Bronchial epithelial cell (primary cell): ENCODE measurements at regions not wholly inside any gene's neighbourhood (a gene's known extent, or its start where the extent isn't known, plus 50 kb on each side); places are given as distances from the start of the nearest gene placed in this dataset.

Experiments used
- DNase-seq: peaks from one replicate; pipeline ENCODE4 v3.0.0-alpha.2; 2010; ENCODE audit warnings: low read depth
- FAIRE-seq: peaks from 2 replicates; lab custom pipeline; 2011; peaks lifted over from hg19 to GRCh38; lab: Jason Lieb, UNC
- H3K27me3 ChIP-seq: 2 replicates; pipeline ENCODE4 v1.5.1; 2011; ENCODE audit warnings: low read length; ENCODE audit not compliant: control insufficient read depth, insufficient read depth
- H3K36me3 ChIP-seq: 2 replicates; pipeline ENCODE4 v1.5.1; 2011; ENCODE audit warnings: low read length; ENCODE audit not compliant: control insufficient read depth, insufficient read depth
- H3K4me3 ChIP-seq: 2 replicates; pipeline ENCODE4 v1.5.1; 2011; ENCODE audit warnings: mild to moderate bottlenecking, low read depth, low read length, control low read depth
- TF ChIP-seq, protein P1 (sequence below): IDR thresholded peaks from 2 replicates; pipeline ENCODE4 v1.5.1; 2011; ENCODE audit warnings: mild to moderate bottlenecking, moderate library complexity, low read length, control low read depth, inconsistent platforms; ENCODE audit not compliant: insufficient read depth, severe bottlenecking

DNA sequence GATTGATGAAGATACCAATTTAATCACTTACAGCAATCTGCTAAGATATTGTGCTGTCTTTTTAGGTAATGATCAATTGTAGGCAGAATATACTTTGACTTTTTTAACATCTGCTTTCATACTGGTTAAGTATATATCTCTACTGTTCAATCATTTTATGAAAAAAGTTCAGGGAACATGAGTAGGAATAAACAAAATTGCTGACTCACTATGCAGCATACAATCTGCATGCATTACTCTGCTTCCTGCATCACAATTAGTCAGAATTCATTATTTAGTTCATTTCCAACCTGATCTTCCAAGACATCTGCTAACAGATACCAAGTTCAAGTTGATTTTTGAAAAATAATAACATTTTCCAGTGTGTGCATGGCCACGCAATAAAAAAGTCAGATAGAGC, 1430.4 kb upstream of the LRRTM1 start:
- FAIRE-seq (no peak), DNase-seq (no peak)
- TF ChIP-seq, protein P1, sequence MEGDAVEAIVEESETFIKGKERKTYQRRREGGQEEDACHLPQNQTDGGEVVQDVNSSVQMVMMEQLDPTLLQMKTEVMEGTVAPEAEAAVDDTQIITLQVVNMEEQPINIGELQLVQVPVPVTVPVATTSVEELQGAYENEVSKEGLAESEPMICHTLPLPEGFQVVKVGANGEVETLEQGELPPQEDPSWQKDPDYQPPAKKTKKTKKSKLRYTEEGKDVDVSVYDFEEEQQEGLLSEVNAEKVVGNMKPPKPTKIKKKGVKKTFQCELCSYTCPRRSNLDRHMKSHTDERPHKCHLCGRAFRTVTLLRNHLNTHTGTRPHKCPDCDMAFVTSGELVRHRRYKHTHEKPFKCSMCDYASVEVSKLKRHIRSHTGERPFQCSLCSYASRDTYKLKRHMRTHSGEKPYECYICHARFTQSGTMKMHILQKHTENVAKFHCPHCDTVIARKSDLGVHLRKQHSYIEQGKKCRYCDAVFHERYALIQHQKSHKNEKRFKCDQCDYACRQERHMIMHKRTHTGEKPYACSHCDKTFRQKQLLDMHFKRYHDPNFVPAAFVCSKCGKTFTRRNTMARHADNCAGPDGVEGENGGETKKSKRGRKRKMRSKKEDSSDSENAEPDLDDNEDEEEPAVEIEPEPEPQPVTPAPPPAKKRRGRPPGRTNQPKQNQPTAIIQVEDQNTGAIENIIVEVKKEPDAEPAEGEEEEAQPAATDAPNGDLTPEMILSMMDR = no peak
- H3K27me3 ChIP-seq = no peaks in the 10 kb centered on the region
- no peaks in the 10 kb centered on the region for H3K36me3 ChIP-seq
- no peak overlapping the region for H3K4me3 ChIP-seq

DNA sequence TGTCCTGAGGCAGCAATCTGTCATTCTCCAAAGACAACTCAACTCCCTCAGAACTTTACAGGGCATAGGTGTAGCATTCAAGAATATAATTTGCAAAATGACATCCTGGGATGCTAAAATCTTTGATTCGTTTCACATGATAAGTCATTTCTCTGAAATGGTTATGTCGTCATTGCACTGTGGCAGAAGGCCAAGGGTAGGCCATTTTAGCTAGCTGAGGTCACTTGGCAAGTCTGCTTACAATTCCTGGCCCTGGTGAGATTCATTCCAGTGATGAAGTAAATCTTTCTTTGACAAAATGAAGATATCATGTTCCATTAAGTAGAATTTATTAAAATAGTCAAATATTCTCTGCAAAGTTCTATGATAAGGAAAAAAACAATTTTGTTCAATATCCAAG, 1410.3 kb upstream of the LRRTM1 start:
- Histone ChIP-seq H3K36me3 (no peaks in the 10 kb centered on the region), H3K27me3 (no peaks in the 10 kb centered on the region), H3K4me3 (no peak overlapping the region)
- DNase-seq (no peak), FAIRE-seq (no peak)
- TF ChIP-seq, protein P1 = no peak

DNA sequence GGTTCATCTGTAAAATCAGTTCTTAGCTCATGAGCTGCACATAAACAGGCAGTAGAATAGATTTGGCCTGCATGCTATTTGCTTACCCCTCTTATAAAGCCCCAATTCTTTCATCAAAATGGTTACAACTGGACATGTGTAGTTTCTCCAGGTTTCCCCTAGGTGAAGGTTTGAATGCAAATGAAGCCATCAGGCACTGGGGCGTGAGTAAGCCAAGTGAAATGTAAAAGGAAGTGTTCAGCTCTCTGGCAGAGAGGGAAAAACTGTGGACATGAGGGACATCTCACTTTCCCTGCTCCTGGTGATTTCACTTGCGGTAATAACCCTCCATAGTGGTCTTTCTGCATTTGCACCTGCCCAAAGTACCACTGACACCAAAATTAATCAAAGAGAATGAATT, 1402.3 kb upstream of the LRRTM1 start:
- no peak for DNase-seq
- TF ChIP-seq, protein P1 = no peak
- no peaks in the 10 kb centered on the region for H3K36me3 ChIP-seq
- H3K4me3 ChIP-seq = no peak overlapping the region
- FAIRE-seq = no peak
- H3K27me3 ChIP-seq = no peaks in the 10 kb centered on the region

DNA sequence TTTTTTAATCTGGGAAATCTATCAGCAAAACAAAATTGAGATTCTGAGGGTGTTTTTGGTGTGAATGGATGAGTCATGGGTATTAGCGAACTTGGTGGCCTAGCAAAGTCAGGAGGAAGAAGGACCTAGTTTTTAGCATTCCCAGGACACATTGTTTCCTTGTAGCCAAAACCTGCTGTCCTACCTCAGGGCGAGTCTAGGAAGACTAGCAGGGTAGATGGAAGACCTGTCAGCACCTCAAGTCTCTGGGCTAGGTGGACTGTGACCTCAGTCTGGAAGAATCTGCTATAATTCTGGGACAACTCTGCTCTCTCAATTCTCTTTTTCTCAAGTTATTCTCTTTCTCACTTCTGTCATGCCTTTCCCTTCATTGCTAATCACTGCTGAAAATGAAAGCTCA, 1399.3 kb upstream of the LRRTM1 start:
- TF ChIP-seq, protein P1 = no peak
- Histone ChIP-seq H3K4me3 (no peak overlapping the region), H3K36me3 (no peaks in the 10 kb centered on the region), H3K27me3 (no peaks in the 10 kb centered on the region)
- DNase-seq (no peak), FAIRE-seq (no peak)

DNA sequence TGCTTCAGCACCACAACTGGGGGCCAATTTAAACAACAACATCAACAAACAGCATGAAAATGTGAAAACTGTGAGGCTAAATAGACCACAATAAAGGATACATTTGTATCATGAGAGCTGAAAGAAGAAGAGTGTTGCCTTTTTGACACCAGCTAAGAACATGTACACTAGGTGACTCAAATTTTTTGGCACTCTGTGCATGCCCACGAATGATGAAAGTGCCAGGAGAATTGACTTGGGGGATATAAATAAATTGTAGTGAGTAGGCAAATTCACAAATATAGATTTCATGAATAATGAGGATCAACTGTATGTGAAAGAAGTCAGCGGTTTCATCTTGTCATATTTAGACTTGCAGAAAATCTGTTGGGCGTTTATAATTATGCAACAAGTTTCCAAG, 1388.0 kb upstream of the LRRTM1 start:
- H3K36me3 ChIP-seq = no peaks in the 10 kb centered on the region
- no peak overlapping the region for H3K4me3 ChIP-seq
- DNase-seq (no peak), FAIRE-seq (no peak)
- TF ChIP-seq, protein P1 = no peak
- H3K27me3 ChIP-seq = no peaks in the 10 kb centered on the region

DNA sequence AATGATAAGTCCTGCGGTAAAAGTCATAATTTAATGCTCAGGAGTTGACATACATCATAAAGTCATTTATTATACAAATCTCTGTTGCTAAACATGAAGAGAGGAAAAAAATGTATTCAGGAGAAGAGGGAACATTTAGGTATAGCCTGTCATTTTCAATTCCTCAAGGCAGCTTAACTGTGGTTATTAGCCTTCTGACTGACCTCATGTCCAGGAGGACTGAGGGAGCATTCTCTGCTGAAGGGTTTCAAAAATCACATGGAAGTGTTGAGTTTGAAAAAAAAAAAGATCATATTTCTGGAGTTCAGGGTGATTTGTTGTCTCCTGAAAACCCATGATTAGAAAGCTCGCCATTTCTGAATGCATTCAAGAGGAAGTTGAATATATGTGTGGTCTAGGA, 1371.1 kb upstream of the LRRTM1 start:
- H3K27me3 ChIP-seq = no peaks in the 10 kb centered on the region
- TF ChIP-seq, protein P1 = no peak
- no peak for FAIRE-seq
- H3K4me3 ChIP-seq = no peak overlapping the region
- no peaks in the 10 kb centered on the region for H3K36me3 ChIP-seq
- no peak for DNase-seq
